ENCODE measurements at regions not wholly inside any gene's neighbourhood (a gene's known extent, or its start where the extent isn't known, plus 50 kb on each side); places are given as distances from the start of the nearest gene placed in this dataset.
"Not testable (repeated sequence)": the region's sequence is repeated elsewhere in the genome, so short reads cannot be mapped to it uniquely, and the experiment has no call there.

- no peak for TF ChIP-seq CTCF (IDR thresholded peaks at IDR 0.05)
- no peak overlapping the region for H3K4me3 ChIP-seq
- no peak overlapping the region for H3K27ac ChIP-seq
- no peaks in the 10 kb centered on the region for H3K9me3 ChIP-seq
- no peak for DNase-seq (ENCODE audit: low spot score in 2 of 2)
- H3K4me1 ChIP-seq, result no peaks in the 10 kb centered on the region
- intact Hi-C loops (cut with DNase I), result no loop called here
- H3K27me3 ChIP-seq, result no peaks in the 10 kb centered on the region
- no peaks in the 10 kb centered on the region for H3K36me3 ChIP-seq
Observed at GRCh38 chr6:168799067-168799466, 358.1 kb downstream of the SMOC2 start.

GRCh38 chr6:168796106-168796505 lies 355.1 kb downstream of the SMOC2 start:
- H3K9me3 ChIP-seq, result no peaks in the 10 kb centered on the region
- no peaks in the 10 kb centered on the region for H3K4me1 ChIP-seq
- intact Hi-C loops (cut with DNase I), result no loop called here
- no peak for TF ChIP-seq CTCF (IDR thresholded peaks at IDR 0.05)
- H3K4me3 ChIP-seq, result no peak overlapping the region
- DNase-seq (ENCODE audit: low spot score in 2 of 2), result no peak
- no peak overlapping the region for H3K27ac ChIP-seq
- H3K36me3 ChIP-seq, result no peaks in the 10 kb centered on the region
- H3K27me3 ChIP-seq, result no peaks in the 10 kb centered on the region

GRCh38 chr6:168795611-168796010 lies 354.6 kb downstream of the SMOC2 start:
- DNase-seq (ENCODE audit: low spot score in 2 of 2); H3K4me3 ChIP-seq; H3K27me3 ChIP-seq; intact Hi-C loops (cut with DNase I); H3K4me1 ChIP-seq; H3K27ac ChIP-seq; H3K9me3 ChIP-seq; H3K36me3 ChIP-seq: not testable (repeated sequence)

- DNase-seq (ENCODE audit: low spot score in 2 of 2), result no peak
- Histone ChIP-seq H3K4me3 (no peak overlapping the region), H3K9me3 (no peaks in the 10 kb centered on the region), H3K4me1 (no peaks in the 10 kb centered on the region), H3K36me3 (no peaks in the 10 kb centered on the region), H3K27ac (no peak overlapping the region), H3K27me3 (no peaks in the 10 kb centered on the region)
- intact Hi-C loops (cut with DNase I), result no loop called here
- TF ChIP-seq CTCF (IDR thresholded peaks at IDR 0.05), result no peak
Observed at GRCh38 chr6:168794491-168794890, 353.5 kb downstream of the SMOC2 start.

GRCh38 chr6:168793649-168794048 lies 352.7 kb downstream of the SMOC2 start:
- Histone ChIP-seq H3K27me3 (no peaks in the 10 kb centered on the region), H3K4me3 (no peak overlapping the region), H3K36me3 (no peaks in the 10 kb centered on the region), H3K9me3 (no peaks in the 10 kb centered on the region), H3K27ac (no peak overlapping the region), H3K4me1 (no peaks in the 10 kb centered on the region)
- intact Hi-C loops (cut with DNase I), result no loop called here
- DNase-seq (ENCODE audit: low spot score in 2 of 2), result no peak
- no peak for TF ChIP-seq CTCF (IDR thresholded peaks at IDR 0.05)

- no peak for DNase-seq (ENCODE audit: low spot score in 2 of 2)
- no peaks in the 10 kb centered on the region for H3K4me1 ChIP-seq
- H3K9me3 ChIP-seq, result no peaks in the 10 kb centered on the region
- no peaks in the 10 kb centered on the region for H3K27me3 ChIP-seq
- intact Hi-C loops (cut with DNase I), result no loop called here
- H3K27ac ChIP-seq, result no peak overlapping the region
- H3K36me3 ChIP-seq, result no peaks in the 10 kb centered on the region
- H3K4me3 ChIP-seq, result no peak overlapping the region
- no peak for TF ChIP-seq CTCF (IDR thresholded peaks at IDR 0.05)
Observed at GRCh38 chr6:168791917-168792316, 350.9 kb downstream of the SMOC2 start.

All from ascending aorta (tissue), 2 donors.